Memory B cell (primary cell): ENCODE measurements at regions not wholly inside any gene's neighbourhood (a gene's known extent, or its start where the extent isn't known, plus 50 kb on each side); places are given as distances from the start of the nearest gene placed in this dataset.
A peak's percentile ranks its signal among the peaks of the same experiment; 100 is the strongest.
"Not testable (repeated sequence)": the region's sequence is repeated elsewhere in the genome, so short reads cannot be mapped to it uniquely, and the experiment has no call there.

Source experiments
- ATAC-seq: fragments of 150-1000 bp; cut with Tn5 transposase; 2 replicates; pipeline ENCODE4 v1.10.0; 2021; ENCODE audit warnings: low read depth, mild to moderate bottlenecking, moderate library complexity
- DNase-seq, 2 donors: peaks; one replicate each; pipeline ENCODE4 v3.0.0; 2022; ENCODE audit warnings: low spot score in 2 of 2
- H3K27ac Mint-ChIP-seq: one replicate; pipeline ENCODE4 v1.8.0; 2022; ENCODE audit warnings: mild to moderate bottlenecking, moderate library complexity, mixed read lengths
- H3K27me3 Mint-ChIP-seq: one replicate; pipeline ENCODE4 v1.8.0; 2022; ENCODE audit warnings: mixed read lengths
- H3K36me3 Mint-ChIP-seq: one replicate; pipeline ENCODE4 v1.8.0; 2022; ENCODE audit warnings: mild to moderate bottlenecking, mixed read lengths
- H3K4me1 Mint-ChIP-seq: one replicate; pipeline ENCODE4 v1.8.0; 2022; ENCODE audit warnings: mixed read lengths
- H3K4me3 Mint-ChIP-seq: one replicate; pipeline ENCODE4 v1.8.0; 2022; ENCODE audit warnings: mild to moderate bottlenecking, moderate library complexity, mixed read lengths
- H3K9me3 Mint-ChIP-seq: one replicate; pipeline ENCODE4 v1.8.0; 2022; ENCODE audit warnings: mixed read lengths

- Mint-ChIP-seq H3K27ac (no peak overlapping the region), H3K4me1 (no peaks in the 10 kb centered on the region), H3K9me3 (no peaks in the 10 kb centered on the region), H3K27me3 (no peaks in the 10 kb centered on the region), H3K4me3 (no peak overlapping the region), H3K36me3 (no peaks in the 10 kb centered on the region)
- DNase-seq (no peak), ATAC-seq (no peak)
Observed at GRCh38 chr12:25372002-25372401, 121.3 kb upstream of the KRAS start.

DNA sequence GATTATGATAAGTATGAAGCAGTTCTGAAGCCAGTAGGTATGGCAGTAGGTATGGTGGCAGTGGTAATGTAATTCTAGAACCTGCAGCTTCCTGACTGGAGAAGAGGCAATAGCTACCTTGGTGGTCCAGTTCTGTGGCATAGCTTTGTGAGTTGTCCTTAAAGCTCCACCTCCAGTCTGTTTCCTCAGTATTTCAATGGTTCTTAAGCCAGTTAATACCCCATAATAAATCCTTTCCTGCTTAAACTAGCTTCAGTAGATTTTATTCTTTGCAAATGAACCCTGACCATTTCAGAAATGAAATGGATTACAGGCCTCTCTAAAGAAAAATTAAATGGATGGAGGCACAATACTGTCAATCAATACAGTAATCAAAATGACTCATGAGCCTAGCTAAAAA, 117.8 kb upstream of the KRAS start:
- no peaks in the 10 kb centered on the region for H3K36me3 Mint-ChIP-seq
- peaks cover 5% of the 10 kb centered on the region for H3K4me1 Mint-ChIP-seq
- DNase-seq (no peak), ATAC-seq (no peak)
- H3K4me3 Mint-ChIP-seq, result no peak overlapping the region
- H3K27ac Mint-ChIP-seq, result no peak overlapping the region
- no peaks in the 10 kb centered on the region for H3K9me3 Mint-ChIP-seq
- no peaks in the 10 kb centered on the region for H3K27me3 Mint-ChIP-seq

- Mint-ChIP-seq H3K9me3 (no peaks in the 10 kb centered on the region), H3K27me3 (peaks cover 3% of the 10 kb centered on the region), H3K4me1 (peaks cover 5% of the 10 kb centered on the region), H3K36me3 (peaks cover 3% of the 10 kb centered on the region), H3K4me3 (no peak overlapping the region), H3K27ac (no peak overlapping the region)
- ATAC-seq, result no peak
- no peak for DNase-seq
Observed at GRCh38 chr12:25366122-25366521, 115.4 kb upstream of the KRAS start.

DNA sequence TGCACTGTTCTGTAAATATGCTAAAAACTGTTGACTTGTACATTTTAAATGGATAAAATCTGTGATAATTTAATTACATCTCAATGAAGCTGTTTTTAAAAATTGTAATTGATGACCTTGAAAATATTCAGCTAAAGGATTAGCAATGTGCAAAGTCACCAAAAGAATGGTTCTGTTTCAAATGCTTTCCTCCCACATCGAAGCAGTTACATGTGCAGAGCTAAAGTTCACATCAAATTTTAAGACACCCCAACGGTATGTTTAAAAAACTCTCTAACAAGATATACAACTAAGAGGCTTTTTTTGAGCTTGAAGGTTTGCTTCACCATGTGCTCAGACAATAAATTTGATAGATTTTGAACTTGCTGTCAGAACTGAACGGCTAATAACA, 114.6 kb upstream of the KRAS start:
- Mint-ChIP-seq H3K27ac (no peak overlapping the region), H3K4me3 (no peak overlapping the region)
- no peak for ATAC-seq

GRCh38 chr12:25364529-25365339, 114.0 kb upstream of the KRAS start:
- DNase-seq, result no peak
- Mint-ChIP-seq H3K27ac (no peak overlapping the region), H3K27me3 (peaks cover 3% of the 10 kb centered on the region)

More for the DNA sequence above, 114.6 kb upstream of the KRAS start:
- H3K4me1 Mint-ChIP-seq, result peaks cover 5% of the 10 kb centered on the region
- H3K27me3 Mint-ChIP-seq, result peaks cover 3% of the 10 kb centered on the region
- peaks cover 3% of the 10 kb centered on the region for H3K36me3 Mint-ChIP-seq
- DNase-seq, result no peak
- no peaks in the 10 kb centered on the region for H3K9me3 Mint-ChIP-seq

GRCh38 chr12:25362646-25363045, 111.9 kb upstream of the KRAS start:
- no peak for DNase-seq
- no peak overlapping the region for H3K4me3 Mint-ChIP-seq

More at GRCh38 chr12:25364529-25365339, 114.0 kb upstream of the KRAS start:
- Mint-ChIP-seq H3K4me3 (peak overlapping the region; percentile 42), H3K9me3 (no peaks in the 10 kb centered on the region), H3K4me1 (peaks cover 5% of the 10 kb centered on the region), H3K36me3 (peaks cover 3% of the 10 kb centered on the region)
- peak; percentile 55 for ATAC-seq

GRCh38 chr12:25361511-25361910, 110.8 kb upstream of the KRAS start:
- peaks cover 5% of the 10 kb centered on the region for H3K27me3 Mint-ChIP-seq
- DNase-seq (no peak), ATAC-seq (no peak)
- H3K4me1 Mint-ChIP-seq, result peaks cover 7% of the 10 kb centered on the region
- no peak overlapping the region for H3K4me3 Mint-ChIP-seq
- no peak overlapping the region for H3K27ac Mint-ChIP-seq
- H3K36me3 Mint-ChIP-seq, result peaks cover 3% of the 10 kb centered on the region
- H3K9me3 Mint-ChIP-seq, result no peaks in the 10 kb centered on the region

More at GRCh38 chr12:25362646-25363045, 111.9 kb upstream of the KRAS start:
- ATAC-seq, result no peak
- peaks cover 5% of the 10 kb centered on the region for H3K27me3 Mint-ChIP-seq
- peaks cover 7% of the 10 kb centered on the region for H3K4me1 Mint-ChIP-seq
- H3K27ac Mint-ChIP-seq, result no peak overlapping the region
- no peaks in the 10 kb centered on the region for H3K9me3 Mint-ChIP-seq
- peaks cover 3% of the 10 kb centered on the region for H3K36me3 Mint-ChIP-seq

- Mint-ChIP-seq H3K27ac (no peak overlapping the region), H3K9me3 (peaks cover 4% of the 10 kb centered on the region), H3K4me1 (peaks cover 2% of the 10 kb centered on the region), H3K36me3 (peaks cover 3% of the 10 kb centered on the region), H3K4me3 (no peak overlapping the region), H3K27me3 (peaks cover 8% of the 10 kb centered on the region)
- DNase-seq (no peak), ATAC-seq (no peak)
Observed at GRCh38 chr12:25357595-25357994, 106.9 kb upstream of the KRAS start.

DNA sequence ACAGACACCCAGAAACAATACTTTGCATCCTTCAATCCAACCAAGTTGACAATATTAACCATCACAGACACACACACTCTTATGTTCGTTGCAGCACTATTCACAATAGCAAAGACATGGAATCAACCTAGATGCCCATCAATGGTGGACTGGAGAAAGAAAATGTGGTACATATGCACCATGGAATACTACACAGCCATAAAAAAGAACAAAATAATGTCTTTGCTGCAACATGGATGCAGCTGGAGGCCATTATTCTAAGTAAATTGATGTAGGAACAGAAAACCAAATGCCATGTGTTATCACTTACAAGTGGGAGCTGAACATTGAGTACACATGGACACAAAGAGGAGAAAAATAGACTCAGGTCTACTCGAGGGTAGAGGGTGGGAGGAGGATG, 102.2 kb upstream of the KRAS start:
- not testable (repeated sequence) for H3K9me3 Mint-ChIP-seq, H3K4me3 Mint-ChIP-seq, H3K27ac Mint-ChIP-seq, H3K27me3 Mint-ChIP-seq, DNase-seq, H3K4me1 Mint-ChIP-seq, H3K36me3 Mint-ChIP-seq, ATAC-seq

DNA sequence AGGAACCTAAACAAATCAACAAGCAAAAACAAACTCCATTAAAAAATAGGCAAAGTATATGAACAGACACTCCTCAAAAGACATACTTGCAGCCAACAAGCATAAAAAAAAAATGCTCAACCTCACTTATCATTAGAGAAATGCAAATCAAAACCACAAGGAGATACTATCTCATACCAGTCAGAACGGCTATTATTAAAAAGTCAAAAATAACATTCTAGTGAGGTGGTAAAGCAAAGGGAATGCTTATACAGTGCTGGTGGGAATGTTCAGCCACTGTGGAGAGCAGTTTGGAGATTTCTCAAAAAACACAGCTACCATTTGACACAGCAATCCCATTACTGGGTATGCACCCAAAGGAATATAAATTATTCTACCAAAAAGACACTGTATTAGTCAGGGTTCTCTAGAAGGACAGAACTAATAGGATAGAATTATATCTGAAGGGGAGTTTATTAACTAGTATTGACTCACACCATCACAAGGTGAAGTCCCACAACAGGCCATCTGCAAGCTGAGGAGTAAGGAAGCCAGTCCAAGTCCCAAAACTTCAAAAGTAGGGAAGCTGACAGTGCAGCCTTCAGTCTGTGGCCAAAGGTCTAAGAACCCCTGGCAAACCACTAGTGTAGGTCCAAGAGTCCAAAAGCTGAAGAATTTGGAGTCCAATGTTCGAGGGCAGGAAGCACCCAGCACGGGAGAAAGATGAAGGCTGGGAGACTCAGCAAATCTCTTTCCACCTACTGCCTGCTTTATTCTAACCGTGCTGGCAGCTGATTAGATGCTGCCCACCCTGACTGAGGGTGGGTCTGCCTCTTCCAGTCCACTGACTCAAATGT, 101.6 kb upstream of the KRAS start:
- Mint-ChIP-seq H3K4me1 (no peaks in the 10 kb centered on the region), H3K36me3 (no peaks in the 10 kb centered on the region), H3K27me3 (peaks cover 8% of the 10 kb centered on the region), H3K27ac (no peak overlapping the region), H3K9me3 (peaks cover 4% of the 10 kb centered on the region), H3K4me3 (no peak overlapping the region)
- no peak for ATAC-seq
- DNase-seq, result no peak

- Mint-ChIP-seq H3K4me1 (no peaks in the 10 kb centered on the region), H3K9me3 (peaks cover 4% of the 10 kb centered on the region), H3K27ac (no peak overlapping the region), H3K36me3 (no peaks in the 10 kb centered on the region), H3K27me3 (peaks cover 10% of the 10 kb centered on the region), H3K4me3 (no peak overlapping the region)
- no peak for ATAC-seq
- DNase-seq, result no peak
Observed at GRCh38 chr12:25348593-25348895, 97.8 kb upstream of the KRAS start.

- Mint-ChIP-seq H3K27me3 (peaks cover 10% of the 10 kb centered on the region), H3K4me1 (no peaks in the 10 kb centered on the region), H3K4me3 (no peak overlapping the region), H3K9me3 (peaks cover 3% of the 10 kb centered on the region), H3K27ac (no peak overlapping the region), H3K36me3 (no peaks in the 10 kb centered on the region)
- ATAC-seq, result no peak
- no peak for DNase-seq
Observed at GRCh38 chr12:25347716-25348592, 97.2 kb upstream of the KRAS start.

GRCh38 chr12:25341877-25342276, 91.1 kb upstream of the KRAS start:
- H3K4me3 Mint-ChIP-seq, ATAC-seq, H3K27me3 Mint-ChIP-seq, H3K27ac Mint-ChIP-seq, DNase-seq, H3K36me3 Mint-ChIP-seq, H3K9me3 Mint-ChIP-seq, H3K4me1 Mint-ChIP-seq: not testable (repeated sequence)

GRCh38 chr12:25337916-25338315, 87.2 kb upstream of the KRAS start:
- peaks cover 5% of the 10 kb centered on the region for H3K4me1 Mint-ChIP-seq
- no peak for ATAC-seq
- H3K9me3 Mint-ChIP-seq, result peaks cover 2% of the 10 kb centered on the region
- DNase-seq, result no peak
- H3K27ac Mint-ChIP-seq, result no peak overlapping the region
- H3K27me3 Mint-ChIP-seq, result no peaks in the 10 kb centered on the region
- H3K36me3 Mint-ChIP-seq, result peaks cover 2% of the 10 kb centered on the region
- no peak overlapping the region for H3K4me3 Mint-ChIP-seq
